IPS-18c (cell line): ENCODE measurements at regions not wholly inside any gene's neighbourhood (a gene's known extent, or its start where the extent isn't known, plus 50 kb on each side); places are given as distances from the start of the nearest gene placed in this dataset.
"Not testable (repeated sequence)": the region's sequence is repeated elsewhere in the genome, so short reads cannot be mapped to it uniquely, and the experiment has no call there.

Experiments
- H3K4me3 ChIP-seq: 2 replicates; pipeline ENCODE4 v1.7.0; 2013; ENCODE audit warnings: low read depth, mild to moderate bottlenecking, low read length, moderate library complexity; ENCODE audit not compliant: insufficient read depth
- H3K9me3 ChIP-seq: one replicate; pipeline ENCODE4 v1.6.1; 2013; ENCODE audit warnings: mild to moderate bottlenecking, low read length, moderate library complexity; ENCODE audit not compliant: control insufficient read depth, insufficient read depth

DNA sequence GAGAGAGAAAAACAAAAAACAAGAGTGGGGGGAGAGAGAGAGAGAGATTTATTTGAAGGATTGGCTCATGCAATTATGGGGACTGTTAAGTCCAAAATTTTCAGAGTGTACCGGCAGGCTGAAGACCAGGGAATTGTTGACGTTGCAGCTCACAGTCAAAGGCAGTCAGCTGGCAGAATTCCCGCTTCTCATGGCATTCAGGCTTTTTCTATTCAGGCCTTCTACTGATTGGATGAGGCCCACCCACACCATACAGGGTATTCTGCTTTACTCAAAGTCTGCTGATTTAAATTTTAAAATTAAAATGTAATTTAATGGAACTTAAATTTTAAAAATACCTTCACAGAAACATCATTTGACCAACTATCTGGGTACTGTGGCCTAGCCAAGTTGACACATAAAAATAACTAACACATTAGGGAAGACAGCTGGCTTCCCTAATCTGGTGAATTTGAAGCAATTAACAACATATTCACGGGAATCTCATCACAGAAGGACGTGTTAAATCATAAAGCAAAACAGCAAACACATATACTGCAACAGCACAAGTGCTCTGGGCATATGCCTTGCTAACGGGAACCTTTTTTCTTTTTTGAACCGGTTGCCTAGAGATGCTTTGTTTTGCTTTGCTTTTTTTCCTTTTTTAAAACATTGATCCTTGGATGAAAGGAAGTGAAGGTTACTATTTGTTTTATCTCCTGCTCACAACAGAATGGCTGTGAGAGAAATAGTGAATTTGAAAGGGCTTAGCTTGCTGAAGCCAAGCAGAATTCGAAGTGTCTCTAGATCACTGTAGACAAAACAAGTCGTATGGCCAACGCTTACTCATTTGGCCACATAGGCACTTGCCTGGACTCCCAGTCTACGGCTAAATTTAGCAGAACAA is 505.1 kb downstream of the IRS2 start:
- H3K9me3 ChIP-seq = no peaks in the 10 kb centered on the region

DNA sequence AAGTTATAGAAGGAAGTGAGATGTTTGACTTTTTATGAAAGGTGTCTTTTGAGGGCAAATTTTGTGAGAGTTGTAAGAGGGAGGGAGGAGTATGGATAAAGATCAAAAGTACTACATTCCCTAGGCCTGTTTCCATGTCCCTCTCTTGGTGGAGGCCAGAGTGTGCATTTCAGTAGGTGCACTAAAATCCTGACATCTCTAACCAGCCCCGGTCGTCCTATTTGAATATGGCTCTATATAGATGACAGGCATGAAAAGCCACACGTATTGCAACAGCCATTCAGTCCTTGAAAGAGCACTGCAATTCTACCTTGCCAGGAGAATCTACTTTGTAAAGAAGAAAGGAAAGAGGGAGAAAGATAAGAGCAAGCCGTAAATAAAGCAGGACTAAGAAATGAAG is 510.1 kb downstream of the IRS2 start:
- no peak overlapping the region for H3K4me3 ChIP-seq
- H3K9me3 ChIP-seq = no peaks in the 10 kb centered on the region

More for the DNA sequence above, 505.1 kb downstream of the IRS2 start:
- H3K4me3 ChIP-seq = no peak overlapping the region

- H3K9me3 ChIP-seq = no peaks in the 10 kb centered on the region
- no peak overlapping the region for H3K4me3 ChIP-seq
These were observed 510.5 kb downstream of the IRS2 start for GRCh38 chr13:109275852-109276251.

- no peak overlapping the region for H3K4me3 ChIP-seq
These were observed 511.1 kb downstream of the IRS2 start for GRCh38 chr13:109275139-109275745.

DNA sequence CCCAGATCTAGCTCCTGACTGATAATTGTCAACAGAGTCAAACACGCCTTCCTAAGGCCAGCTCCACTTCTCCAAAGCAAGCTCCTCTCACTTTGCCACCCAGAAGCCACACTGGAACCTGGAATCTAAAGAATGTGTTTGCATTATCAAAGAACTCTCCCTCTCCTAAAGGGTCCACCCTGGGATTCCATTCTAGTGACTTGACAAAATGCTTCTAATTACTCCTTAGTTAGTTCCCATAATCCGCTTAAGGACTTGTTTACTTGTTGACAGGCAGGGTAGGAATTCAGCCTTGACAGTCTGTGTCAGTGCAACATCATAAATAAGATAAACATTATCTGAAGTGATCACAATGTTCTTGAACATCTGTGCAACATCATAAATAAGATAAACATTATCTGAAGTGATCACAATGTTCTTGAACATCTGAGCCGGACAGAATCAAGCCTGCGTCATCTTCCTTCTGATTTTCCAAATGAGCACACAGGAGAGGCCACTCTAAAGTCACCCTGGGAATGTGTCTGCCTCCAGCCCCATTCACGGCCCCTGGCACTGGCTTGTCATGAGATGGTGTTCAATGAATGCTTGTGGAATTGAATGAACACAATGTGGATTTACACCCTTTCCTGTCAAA is 512.1 kb downstream of the IRS2 start:
- Histone ChIP-seq H3K9me3 (no peaks in the 10 kb centered on the region), H3K4me3 (no peak overlapping the region)

More at GRCh38 chr13:109275139-109275745, 511.1 kb downstream of the IRS2 start:
- no peaks in the 10 kb centered on the region for H3K9me3 ChIP-seq

DNA sequence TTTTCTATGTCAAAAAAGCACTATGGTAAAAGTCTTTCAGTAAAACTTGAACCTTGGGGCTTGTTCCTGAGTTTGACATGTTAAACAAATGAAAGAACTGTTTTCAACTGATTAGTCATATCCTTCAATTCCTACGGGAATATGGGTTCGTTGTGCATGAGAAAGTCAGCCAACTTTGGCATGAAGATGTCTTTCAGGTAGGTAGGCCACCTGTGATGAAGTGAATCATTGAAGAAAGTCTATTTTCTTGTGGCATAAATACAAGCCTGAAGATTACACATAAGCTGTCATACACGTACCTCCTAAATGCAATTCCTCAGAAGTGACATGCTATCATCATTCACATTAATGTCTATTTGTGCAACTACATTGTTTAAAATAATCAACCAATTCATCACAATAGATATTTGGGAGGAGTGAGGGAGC is 513.0 kb downstream of the IRS2 start:
- Histone ChIP-seq H3K4me3 (no peak overlapping the region), H3K9me3 (no peaks in the 10 kb centered on the region)

DNA sequence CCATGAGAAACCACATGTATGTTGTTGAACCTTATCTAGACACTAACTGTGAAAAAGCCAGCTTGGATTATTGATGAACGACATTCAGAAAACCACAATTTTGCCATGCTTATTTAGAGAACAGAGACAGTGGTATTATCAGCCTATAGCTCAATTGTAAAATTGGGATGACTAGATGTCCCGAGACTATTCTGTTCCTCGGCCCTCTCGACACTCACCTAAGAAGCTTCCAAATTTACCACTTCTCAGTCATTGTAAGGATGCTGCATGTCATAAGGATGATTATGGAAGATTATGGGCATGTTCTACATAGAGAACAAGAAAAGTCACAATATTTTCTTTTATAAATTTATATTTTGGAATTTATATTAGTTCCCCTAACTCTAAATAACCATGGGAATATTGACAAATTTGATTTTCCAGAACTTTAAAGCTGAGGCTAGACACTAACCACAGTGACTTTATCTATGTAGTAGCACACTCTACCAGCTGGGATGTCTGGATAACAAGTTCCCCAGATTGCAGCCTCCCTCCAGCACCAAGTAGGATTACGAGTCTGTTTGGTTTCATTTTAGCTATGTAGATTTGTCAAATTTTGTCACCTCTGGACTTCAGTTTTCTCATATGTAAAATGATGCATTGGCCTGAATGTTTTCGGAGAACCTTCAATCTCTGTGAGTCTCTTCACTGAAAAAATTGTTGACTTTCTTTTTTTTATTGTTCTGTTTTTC is 513.6 kb downstream of the IRS2 start:
- Histone ChIP-seq H3K9me3 (no peaks in the 10 kb centered on the region), H3K4me3 (no peak overlapping the region)

GRCh38 chr13:109271555-109272541 is 514.5 kb downstream of the IRS2 start:
- Histone ChIP-seq H3K9me3 (no peaks in the 10 kb centered on the region), H3K4me3 (no peak overlapping the region)

GRCh38 chr13:109271061-109271460 is 515.3 kb downstream of the IRS2 start:
- Histone ChIP-seq H3K9me3 (no peaks in the 10 kb centered on the region), H3K4me3 (no peak overlapping the region)

GRCh38 chr13:109269381-109269780 is 517.0 kb downstream of the IRS2 start:
- H3K9me3 ChIP-seq, H3K4me3 ChIP-seq: not testable (repeated sequence)

GRCh38 chr13:109268492-109268891 is 517.9 kb downstream of the IRS2 start:
- H3K9me3 ChIP-seq, H3K4me3 ChIP-seq: not testable (repeated sequence)

GRCh38 chr13:109267400-109267799 is 519.0 kb downstream of the IRS2 start:
- not testable (repeated sequence) for H3K9me3 ChIP-seq, H3K4me3 ChIP-seq

- H3K9me3 ChIP-seq, H3K4me3 ChIP-seq: not testable (repeated sequence)
These were observed 521.0 kb downstream of the IRS2 start for GRCh38 chr13:109265438-109265742.

GRCh38 chr13:109264603-109265437 is 521.6 kb downstream of the IRS2 start:
- H3K4me3 ChIP-seq, H3K9me3 ChIP-seq: not testable (repeated sequence)

DNA sequence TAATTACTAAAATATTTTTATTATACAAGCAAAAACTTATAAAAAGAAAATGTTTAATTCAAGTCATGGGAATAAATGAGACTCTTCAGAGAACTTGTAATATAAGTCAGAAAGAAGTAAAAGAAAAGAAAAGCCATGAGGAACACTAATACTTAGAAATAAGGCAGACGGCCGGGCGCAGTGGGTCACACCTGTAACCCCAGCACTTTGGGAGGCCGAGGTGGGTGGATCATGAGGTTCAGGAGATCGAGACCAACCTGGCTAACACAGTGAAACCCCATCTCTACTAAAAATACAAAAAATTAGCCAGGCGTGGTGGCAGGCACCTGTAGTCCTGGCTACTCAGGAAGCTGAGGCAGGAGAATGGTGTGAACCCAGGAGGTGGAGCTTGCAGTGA is 528.6 kb downstream of the IRS2 start:
- H3K9me3 ChIP-seq = not testable (repeated sequence)

More for the DNA sequence above, 528.6 kb downstream of the IRS2 start:
- not testable (repeated sequence) for H3K4me3 ChIP-seq
